ENCODE measurements at regions not wholly inside any gene's neighbourhood (a gene's known extent, or its start where the extent isn't known, plus 50 kb on each side); places are given as distances from the start of the nearest gene placed in this dataset.

DNA sequence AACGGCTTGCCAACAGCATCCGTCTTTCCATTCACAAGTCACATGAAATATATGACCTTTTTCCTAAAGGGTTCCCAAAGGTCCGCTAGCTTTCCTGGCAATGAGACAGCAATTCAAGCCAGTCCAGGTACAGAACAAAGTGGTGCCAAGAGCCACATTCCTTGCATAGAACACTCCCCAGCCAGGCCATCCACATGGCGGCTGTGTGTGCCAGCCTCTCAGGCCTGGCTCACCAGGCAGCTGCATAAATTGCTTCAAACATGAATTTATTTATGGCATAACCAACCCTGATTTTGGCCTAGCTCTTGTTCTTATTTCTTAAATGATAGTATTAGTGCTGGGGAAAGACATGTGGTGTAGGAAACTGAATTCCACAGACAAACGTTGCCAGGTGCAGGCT lies 63.7 kb upstream of the CREB5 start:
- TF ChIP-seq KDM1A (IDR thresholded peaks at IDR 0.05; ENCODE audit: low read depth) (no peak), POLR2A (IDR thresholded peaks at IDR 0.05; ENCODE audit: low read length) (no peak), MAFK (IDR thresholded peaks at IDR 0.05; ENCODE audit: partially characterized antibody) (no peak), MYC (IDR thresholded peaks at IDR 0.05; ENCODE audit: borderline replicate concordance, low read length) (no peak), SMC3 (IDR thresholded peaks at IDR 0.05) (no peak), EHF (CRISPR knock-in tag; IDR thresholded peaks at IDR 0.05) (no peak), RAD21 (conservative IDR thresholded peaks at IDR 0.05 in 1 of 2, IDR thresholded peaks at IDR 0.05 in 1 of 2) (no peak), POLR2AphosphoS2 (conservative IDR thresholded peaks at IDR 0.05; ENCODE audit: low read length) (no peak)
- TF ChIP-seq, protein P1, sequence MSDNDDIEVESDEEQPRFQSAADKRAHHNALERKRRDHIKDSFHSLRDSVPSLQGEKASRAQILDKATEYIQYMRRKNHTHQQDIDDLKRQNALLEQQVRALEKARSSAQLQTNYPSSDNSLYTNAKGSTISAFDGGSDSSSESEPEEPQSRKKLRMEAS (IDR thresholded peaks at IDR 0.05): no peak
- TF ChIP-seq, protein P2, sequence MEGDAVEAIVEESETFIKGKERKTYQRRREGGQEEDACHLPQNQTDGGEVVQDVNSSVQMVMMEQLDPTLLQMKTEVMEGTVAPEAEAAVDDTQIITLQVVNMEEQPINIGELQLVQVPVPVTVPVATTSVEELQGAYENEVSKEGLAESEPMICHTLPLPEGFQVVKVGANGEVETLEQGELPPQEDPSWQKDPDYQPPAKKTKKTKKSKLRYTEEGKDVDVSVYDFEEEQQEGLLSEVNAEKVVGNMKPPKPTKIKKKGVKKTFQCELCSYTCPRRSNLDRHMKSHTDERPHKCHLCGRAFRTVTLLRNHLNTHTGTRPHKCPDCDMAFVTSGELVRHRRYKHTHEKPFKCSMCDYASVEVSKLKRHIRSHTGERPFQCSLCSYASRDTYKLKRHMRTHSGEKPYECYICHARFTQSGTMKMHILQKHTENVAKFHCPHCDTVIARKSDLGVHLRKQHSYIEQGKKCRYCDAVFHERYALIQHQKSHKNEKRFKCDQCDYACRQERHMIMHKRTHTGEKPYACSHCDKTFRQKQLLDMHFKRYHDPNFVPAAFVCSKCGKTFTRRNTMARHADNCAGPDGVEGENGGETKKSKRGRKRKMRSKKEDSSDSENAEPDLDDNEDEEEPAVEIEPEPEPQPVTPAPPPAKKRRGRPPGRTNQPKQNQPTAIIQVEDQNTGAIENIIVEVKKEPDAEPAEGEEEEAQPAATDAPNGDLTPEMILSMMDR (IDR thresholded peaks at IDR 0.05): no peak
- TF ChIP-seq, protein P3, sequence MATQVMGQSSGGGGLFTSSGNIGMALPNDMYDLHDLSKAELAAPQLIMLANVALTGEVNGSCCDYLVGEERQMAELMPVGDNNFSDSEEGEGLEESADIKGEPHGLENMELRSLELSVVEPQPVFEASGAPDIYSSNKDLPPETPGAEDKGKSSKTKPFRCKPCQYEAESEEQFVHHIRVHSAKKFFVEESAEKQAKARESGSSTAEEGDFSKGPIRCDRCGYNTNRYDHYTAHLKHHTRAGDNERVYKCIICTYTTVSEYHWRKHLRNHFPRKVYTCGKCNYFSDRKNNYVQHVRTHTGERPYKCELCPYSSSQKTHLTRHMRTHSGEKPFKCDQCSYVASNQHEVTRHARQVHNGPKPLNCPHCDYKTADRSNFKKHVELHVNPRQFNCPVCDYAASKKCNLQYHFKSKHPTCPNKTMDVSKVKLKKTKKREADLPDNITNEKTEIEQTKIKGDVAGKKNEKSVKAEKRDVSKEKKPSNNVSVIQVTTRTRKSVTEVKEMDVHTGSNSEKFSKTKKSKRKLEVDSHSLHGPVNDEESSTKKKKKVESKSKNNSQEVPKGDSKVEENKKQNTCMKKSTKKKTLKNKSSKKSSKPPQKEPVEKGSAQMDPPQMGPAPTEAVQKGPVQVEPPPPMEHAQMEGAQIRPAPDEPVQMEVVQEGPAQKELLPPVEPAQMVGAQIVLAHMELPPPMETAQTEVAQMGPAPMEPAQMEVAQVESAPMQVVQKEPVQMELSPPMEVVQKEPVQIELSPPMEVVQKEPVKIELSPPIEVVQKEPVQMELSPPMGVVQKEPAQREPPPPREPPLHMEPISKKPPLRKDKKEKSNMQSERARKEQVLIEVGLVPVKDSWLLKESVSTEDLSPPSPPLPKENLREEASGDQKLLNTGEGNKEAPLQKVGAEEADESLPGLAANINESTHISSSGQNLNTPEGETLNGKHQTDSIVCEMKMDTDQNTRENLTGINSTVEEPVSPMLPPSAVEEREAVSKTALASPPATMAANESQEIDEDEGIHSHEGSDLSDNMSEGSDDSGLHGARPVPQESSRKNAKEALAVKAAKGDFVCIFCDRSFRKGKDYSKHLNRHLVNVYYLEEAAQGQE (IDR thresholded peaks at IDR 0.05): no peak

Data from A549 (cell line).